H9 (cell line): ENCODE measurements at regions not wholly inside any gene's neighbourhood (a gene's known extent, or its start where the extent isn't known, plus 50 kb on each side); places are given as distances from the start of the nearest gene placed in this dataset.

Experiments
- DNase-seq: peaks from one replicate; pipeline ENCODE4 v3.0.0-alpha.2; 2017
- H2AFZ ChIP-seq: one replicate; pipeline ENCODE4 v1.6.1; 2013; ENCODE audit warnings: mild to moderate bottlenecking, low read length, control low read depth, moderate library complexity
- H2AK5ac ChIP-seq: 2 replicates; pipeline ENCODE4 v1.6.1; 2013; ENCODE audit warnings: low read length, control low read depth, mixed read lengths; ENCODE audit not compliant: insufficient read length
- H2BK120ac ChIP-seq: one replicate; pipeline ENCODE4 v1.6.1; 2013; ENCODE audit warnings: low read depth, mild to moderate bottlenecking, low read length, control low read depth, inconsistent platforms; ENCODE audit not compliant: poor library complexity, severe bottlenecking
- H2BK12ac ChIP-seq: 2 replicates; pipeline ENCODE4 v1.6.1; 2013; ENCODE audit warnings: low read length, control low read depth, mixed read lengths, low read depth; ENCODE audit not compliant: insufficient read length
- H2BK15ac ChIP-seq: 2 replicates; pipeline ENCODE4 v1.6.1; 2013; ENCODE audit warnings: low read depth, low read length, control low read depth
- H2BK20ac ChIP-seq: one replicate; pipeline ENCODE4 v1.6.1; 2013; ENCODE audit warnings: low read depth, mild to moderate bottlenecking, low read length, control low read depth, inconsistent platforms; ENCODE audit not compliant: poor library complexity, severe bottlenecking
- H2BK5ac ChIP-seq: 2 replicates; pipeline ENCODE4 v1.6.1; 2013; ENCODE audit warnings: low read length, control low read depth, mixed read lengths; ENCODE audit not compliant: insufficient read length
- H3K14ac ChIP-seq: 2 replicates; pipeline ENCODE4 v1.6.1; 2013; ENCODE audit warnings: low read length, control low read depth; ENCODE audit not compliant: insufficient read depth
- H3K18ac ChIP-seq: 2 replicates; pipeline ENCODE4 v1.6.1; 2013; ENCODE audit warnings: low read depth, mild to moderate bottlenecking, mixed read lengths, low read length, control low read depth; ENCODE audit not compliant: insufficient read length
- H3K23ac ChIP-seq: 2 replicates; pipeline ENCODE4 v1.6.1; 2013; ENCODE audit warnings: low read length, control low read depth, mixed read lengths, low read depth; ENCODE audit not compliant: insufficient read length
- H3K23me2 ChIP-seq: 2 replicates; pipeline ENCODE4 v1.6.1; 2013; ENCODE audit warnings: low read depth, mild to moderate bottlenecking, mixed read lengths, low read length, control low read depth; ENCODE audit not compliant: insufficient read length, poor library complexity, severe bottlenecking
- H3K27ac ChIP-seq: 2 replicates; pipeline ENCODE4 v1.5.1; 2013; ENCODE audit warnings: low read length, control low read depth, mixed read lengths, low read depth; ENCODE audit not compliant: insufficient read length
- H3K27me3 ChIP-seq: 2 replicates; pipeline ENCODE4 v1.6.1; 2013; ENCODE audit warnings: low read length, control low read depth, inconsistent platforms; ENCODE audit not compliant: insufficient read depth
- H3K4ac ChIP-seq: 2 replicates; pipeline ENCODE4 v1.6.1; 2013; ENCODE audit warnings: low read depth, mild to moderate bottlenecking, control low read depth, inconsistent platforms, low read length, moderate library complexity
- H3K4me1 ChIP-seq: 2 replicates; pipeline ENCODE4 v1.6.1; 2013; ENCODE audit warnings: low read length, control low read depth, inconsistent platforms; ENCODE audit not compliant: insufficient read depth
- H3K4me2 ChIP-seq: 2 replicates; pipeline ENCODE4 v1.6.1; 2013; ENCODE audit warnings: low read length, control low read depth, mixed read lengths; ENCODE audit not compliant: insufficient read length, insufficient read depth
- H3K56ac ChIP-seq: 2 replicates; pipeline ENCODE4 v1.6.1; 2013; ENCODE audit warnings: low read depth, mild to moderate bottlenecking, mixed read lengths, low read length, control low read depth; ENCODE audit not compliant: insufficient read length
- H3K79me1 ChIP-seq: 2 replicates; pipeline ENCODE4 v1.6.1; 2013; ENCODE audit warnings: low read depth, mild to moderate bottlenecking, moderate library complexity, low read length, control low read depth, inconsistent platforms; ENCODE audit not compliant: insufficient read depth, poor library complexity, severe bottlenecking
- H3K79me2 ChIP-seq: 2 replicates; pipeline ENCODE4 v1.6.1; 2013; ENCODE audit warnings: low read length, control low read depth, inconsistent platforms; ENCODE audit not compliant: insufficient read depth
- H3K9ac ChIP-seq: 2 replicates; pipeline ENCODE4 v1.6.1; 2013; ENCODE audit warnings: low read length, control low read depth, mixed read lengths; ENCODE audit not compliant: insufficient read length; ENCODE audit errors: extremely low read depth
- H3K9me3 ChIP-seq: one replicate; pipeline ENCODE4 v1.6.1; 2013; ENCODE audit warnings: low read depth, low read length, inconsistent platforms; ENCODE audit not compliant: control insufficient read depth
- H3T11ph ChIP-seq: one replicate; pipeline ENCODE4 v1.6.1; 2013; ENCODE audit warnings: mild to moderate bottlenecking, low read length, control low read depth, inconsistent platforms
- H4K20me1 ChIP-seq: one replicate; pipeline ENCODE4 v1.6.1; 2013; ENCODE audit not compliant: control insufficient read depth, insufficient read length, insufficient read depth
- H4K5ac ChIP-seq: 2 replicates; pipeline ENCODE4 v1.6.1; 2013; ENCODE audit warnings: low read depth, mild to moderate bottlenecking, mixed read lengths, low read length, control low read depth; ENCODE audit not compliant: insufficient read length
- H4K8ac ChIP-seq: replicated peaks from 2 replicates; pipeline ENCODE4 v1.6.1; 2013; ENCODE audit warnings: low read length, control low read depth, mixed read lengths, low read depth; ENCODE audit not compliant: insufficient read length
- H4K91ac ChIP-seq: 2 replicates; pipeline ENCODE4 v1.6.1; 2013; ENCODE audit warnings: low read depth, mild to moderate bottlenecking, moderate library complexity, mixed read lengths, low read length, control low read depth; ENCODE audit not compliant: insufficient read length
- H3K27ac Mint-ChIP-seq, 3 experiments: 2 replicates in 2 of 3; 3 replicates in 1 of 3; pipeline ENCODE4 v1.8.0; 2020 to 2021; ENCODE audit warnings: mixed read lengths in 3 of 3, mild to moderate bottlenecking in 1 of 3, moderate library complexity in 1 of 3
- H3K27me3 Mint-ChIP-seq: 2 replicates; pipeline ENCODE4 v1.8.0; 2021; ENCODE audit warnings: low read depth, mild to moderate bottlenecking, moderate library complexity, mixed read lengths
- H3K36me3 Mint-ChIP-seq, 3 experiments: 2 replicates in 2 of 3; 3 replicates in 1 of 3; pipeline ENCODE4 v1.8.0; 2020 to 2021; ENCODE audit warnings: low read depth in 3 of 3, mixed read lengths in 3 of 3; ENCODE audit not compliant: insufficient read depth in 1 of 3
- H3K4me1 Mint-ChIP-seq, 2 experiments: 2 replicates each; pipeline ENCODE4 v1.8.0; 2020; ENCODE audit warnings: mixed read lengths in 2 of 2
- H3K4me3 Mint-ChIP-seq, 2 experiments: 2 replicates in 1 of 2; 3 replicates in 1 of 2; pipeline ENCODE4 v1.8.0; 2020 to 2021; ENCODE audit warnings: mild to moderate bottlenecking in 2 of 2, mixed read lengths in 2 of 2, moderate library complexity in 1 of 2
- H3K9me3 Mint-ChIP-seq, 2 experiments: 2 replicates in 1 of 2; 3 replicates in 1 of 2; pipeline ENCODE4 v1.8.0; 2020; ENCODE audit warnings: mild to moderate bottlenecking in 2 of 2, mixed read lengths in 2 of 2, moderate library complexity in 1 of 2
- CTCF ChIP-seq: fragments of 200-600 bp; sonication (generic); conservative IDR thresholded peaks from 3 replicates; pipeline ENCODE4 v1.8.0; 2021; ENCODE audit warnings: antibody characterized with exemption, mild to moderate bottlenecking
- WGBS: extraction: QIAGEN DNeasy Blood & Tissue Kit; methylation state at CpG from one replicate; pipeline ENCODE4 v1.1.7; 2013; ENCODE audit warnings: missing lambda C conversion rate, low lambda C conversion rate, mixed read lengths; ENCODE audit not compliant: insufficient read length; ENCODE audit errors: extremely low coverage; 5-methylcytosine and 5-hydroxymethylcytosine counted together

GRCh38 chr16:86992587-86992986, 324.6 kb downstream of the C16orf95 start:
- Histone ChIP-seq H4K91ac (no peak overlapping the region), H3K4ac (no peak overlapping the region), H3K4me2 (no peak overlapping the region), H4K8ac (no peak overlapping the region), H2BK120ac (no peak overlapping the region), H2BK20ac (no peak overlapping the region), H4K5ac (no peak overlapping the region), H2BK15ac (no peak overlapping the region), H2AK5ac (no peak overlapping the region), H2BK12ac (no peak overlapping the region), H3K9me3 (no peaks in the 10 kb centered on the region), H3K27me3 (no peaks in the 10 kb centered on the region), H3K56ac (no peak overlapping the region), H3K14ac (no peak overlapping the region), H2BK5ac (no peak overlapping the region), H3K9ac (no peak overlapping the region), H3K23ac (no peak overlapping the region), H3K27ac (no peak overlapping the region), H3K18ac (no peak overlapping the region), H3K79me1 (no peaks in the 10 kb centered on the region), H2AFZ (no peak overlapping the region), H3K23me2 (no peaks in the 10 kb centered on the region), H3T11ph (no peak overlapping the region), H3K4me1 (no peaks in the 10 kb centered on the region), H4K20me1 (no peaks in the 10 kb centered on the region), H3K79me2 (no peaks in the 10 kb centered on the region)
- no peak for TF ChIP-seq CTCF
- H3K36me3 Mint-ChIP-seq: no peaks in the 10 kb centered on the region
- peaks cover 4 to 10% of the 10 kb centered on the region in 2 experiments for H3K4me1 Mint-ChIP-seq
- no CpG with 5 or more reads among the region's 5 CpGs for WGBS
- no peak for DNase-seq
- H3K27ac Mint-ChIP-seq: no peak overlapping the region
- no peaks in the 10 kb centered on the region; a peak in 1 of 5 replicates for H3K9me3 Mint-ChIP-seq
- no peak overlapping the region for H3K4me3 Mint-ChIP-seq
- peaks cover 13% of the 10 kb centered on the region for H3K27me3 Mint-ChIP-seq
